ENCODE measurements at regions not wholly inside any gene's neighbourhood (a gene's known extent, or its start where the extent isn't known, plus 50 kb on each side); places are given as distances from the start of the nearest gene placed in this dataset.

GRCh38 chr3:151609491-151609890 lies 124.2 kb upstream of the AADACL2 start:
- no peak overlapping the region for H3K27ac ChIP-seq
- no peak overlapping the region for H3K4me3 ChIP-seq (IDR thresholded peaks at IDR 0.05; ENCODE audit: insufficient read depth, low read depth, low read length)
- H3K4me1 ChIP-seq (ENCODE audit: low read depth, poor library complexity, severe bottlenecking), result no peaks in the 10 kb centered on the region
- H3K79me2 ChIP-seq (ENCODE audit: insufficient read depth, low read depth), result no peaks in the 10 kb centered on the region
- no peaks in the 10 kb centered on the region for H3K36me3 ChIP-seq (ENCODE audit: insufficient read depth)
- TF ChIP-seq CTCF (conservative IDR thresholded peaks at IDR 0.05; ENCODE audit: low read depth, low read length), result no peak
- no peak overlapping the region for H2AFZ ChIP-seq (ENCODE audit: low read depth)
- no peaks in the 10 kb centered on the region for H3K27me3 ChIP-seq (ENCODE audit: insufficient read depth, low read depth)
- H4K20me1 ChIP-seq (ENCODE audit: insufficient read depth), result no peaks in the 10 kb centered on the region
- no peak overlapping the region for H3K9ac ChIP-seq
- H3K4me2 ChIP-seq, result no peak overlapping the region

GRCh38 chr3:151604891-151605290 lies 128.8 kb upstream of the AADACL2 start:
- Histone ChIP-seq H3K4me2 (no peak overlapping the region), H3K4me1 (ENCODE audit: low read depth, poor library complexity, severe bottlenecking) (no peaks in the 10 kb centered on the region), H3K4me3 (IDR thresholded peaks at IDR 0.05; ENCODE audit: insufficient read depth, low read depth, low read length) (no peak overlapping the region), H3K27ac (no peak overlapping the region), H3K36me3 (ENCODE audit: insufficient read depth) (no peaks in the 10 kb centered on the region), H3K9ac (no peak overlapping the region), H3K79me2 (ENCODE audit: insufficient read depth, low read depth) (no peaks in the 10 kb centered on the region), H3K27me3 (ENCODE audit: insufficient read depth, low read depth) (no peaks in the 10 kb centered on the region), H2AFZ (ENCODE audit: low read depth) (no peak overlapping the region), H4K20me1 (ENCODE audit: insufficient read depth) (no peaks in the 10 kb centered on the region)
- TF ChIP-seq CTCF (conservative IDR thresholded peaks at IDR 0.05; ENCODE audit: low read depth, low read length), result no peak

DNA sequence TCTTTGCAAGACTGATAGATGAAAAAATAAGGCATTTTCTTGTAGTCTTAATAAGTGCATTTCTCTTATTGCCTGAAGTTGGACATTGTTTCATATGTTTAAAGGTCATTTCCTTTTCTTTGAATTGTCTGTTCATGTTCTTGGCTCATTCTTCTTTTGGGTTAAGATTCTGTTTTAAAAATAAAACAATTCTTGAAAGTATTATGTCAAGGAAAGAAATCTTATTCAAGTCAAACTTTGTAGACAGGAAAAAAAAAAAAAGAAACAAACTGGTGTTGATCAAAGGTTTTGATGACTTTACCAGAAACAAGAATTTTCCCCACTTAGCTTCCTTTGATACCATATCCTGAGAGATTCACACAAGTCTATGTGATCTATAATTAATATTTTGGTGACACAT lies 132.9 kb upstream of the AADACL2 start:
- H3K4me2 ChIP-seq, result no peak overlapping the region
- H3K79me2 ChIP-seq (ENCODE audit: insufficient read depth, low read depth), result no peaks in the 10 kb centered on the region
- no peak overlapping the region for H3K9ac ChIP-seq
- H3K36me3 ChIP-seq (ENCODE audit: insufficient read depth), result no peaks in the 10 kb centered on the region
- no peak overlapping the region for H3K4me3 ChIP-seq (IDR thresholded peaks at IDR 0.05; ENCODE audit: insufficient read depth, low read depth, low read length)
- peaks cover 9% of the 10 kb centered on the region for H3K4me1 ChIP-seq (ENCODE audit: low read depth, poor library complexity, severe bottlenecking)
- no peak for TF ChIP-seq CTCF (conservative IDR thresholded peaks at IDR 0.05; ENCODE audit: low read depth, low read length)
- H4K20me1 ChIP-seq (ENCODE audit: insufficient read depth), result no peaks in the 10 kb centered on the region
- H3K27ac ChIP-seq, result no peak overlapping the region
- H2AFZ ChIP-seq (ENCODE audit: low read depth), result no peak overlapping the region
- no peaks in the 10 kb centered on the region for H3K27me3 ChIP-seq (ENCODE audit: insufficient read depth, low read depth)

GRCh38 chr3:151599103-151599672 lies 134.5 kb upstream of the AADACL2 start:
- Histone ChIP-seq H4K20me1 (ENCODE audit: insufficient read depth) (no peaks in the 10 kb centered on the region), H3K9ac (no peak overlapping the region), H3K4me3 (IDR thresholded peaks at IDR 0.05; ENCODE audit: insufficient read depth, low read depth, low read length) (no peak overlapping the region), H3K27me3 (ENCODE audit: insufficient read depth, low read depth) (no peaks in the 10 kb centered on the region), H3K79me2 (ENCODE audit: insufficient read depth, low read depth) (no peaks in the 10 kb centered on the region), H3K36me3 (ENCODE audit: insufficient read depth) (no peaks in the 10 kb centered on the region), H3K27ac (no peak overlapping the region), H3K4me2 (no peak overlapping the region), H2AFZ (ENCODE audit: low read depth) (no peak overlapping the region), H3K4me1 (ENCODE audit: low read depth, poor library complexity, severe bottlenecking) (peaks cover 25% of the 10 kb centered on the region)
- TF ChIP-seq CTCF (conservative IDR thresholded peaks at IDR 0.05; ENCODE audit: low read depth, low read length), result no peak

All from KMS-11 (cell line).